ENCODE measurements at regions not wholly inside any gene's neighbourhood (a gene's known extent, or its start where the extent isn't known, plus 50 kb on each side); places are given as distances from the start of the nearest gene placed in this dataset.

- H3K9me3 ChIP-seq (ENCODE audit: low read length) = no peaks in the 10 kb centered on the region
- H3F3A ChIP-seq (ENCODE audit: insufficient read depth, low read length, poor library complexity, severe bottlenecking) = no peaks in the 10 kb centered on the region
- no peaks in the 10 kb centered on the region for H3K9me2 ChIP-seq (ENCODE audit: insufficient read depth, low read length)
- no peak overlapping the region for H3K9ac ChIP-seq (ENCODE audit: low read length)
- H3K79me2 ChIP-seq (replicated peaks; ENCODE audit: insufficient read depth, low read length) = no peaks in the 10 kb centered on the region
- no peaks in the 10 kb centered on the region for H3K36me3 ChIP-seq (ENCODE audit: insufficient read depth, low read length)
- TF ChIP-seq SMC3 (conservative IDR thresholded peaks at IDR 0.05; ENCODE audit: poor library complexity) (no peak), CTCF (IDR thresholded peaks at IDR 0.05; ENCODE audit: poor library complexity, severe bottlenecking) (no peak), POLR2AphosphoS5 (IDR thresholded peaks at IDR 0.05) (no peak), EZH2 (IDR thresholded peaks at IDR 0.05; ENCODE audit: borderline replicate concordance, insufficient read depth, low read length, poor library complexity, severe bottlenecking) (no peak), EP300 (conservative IDR thresholded peaks at IDR 0.05; ENCODE audit: poor library complexity, severe bottlenecking) (no peak), MXI1 (conservative IDR thresholded peaks at IDR 0.05; ENCODE audit: poor library complexity, severe bottlenecking) (no peak), REST (IDR thresholded peaks at IDR 0.05; ENCODE audit: borderline replicate concordance) (no peak), TAF1 (IDR thresholded peaks at IDR 0.05; ENCODE audit: low read depth) (no peak), RAD21 (conservative IDR thresholded peaks at IDR 0.05) (no peak)
- H4K20me1 ChIP-seq (ENCODE audit: insufficient read depth) = no peaks in the 10 kb centered on the region
- H3K27ac ChIP-seq (ENCODE audit: low read length) = no peak overlapping the region
- H2AFZ ChIP-seq (ENCODE audit: low read depth, low read length) = no peak overlapping the region
- no peak overlapping the region for H3K4me3 ChIP-seq (ENCODE audit: low read length)
- H3K27me3 ChIP-seq (ENCODE audit: insufficient read depth, low read depth, low read length) = no peaks in the 10 kb centered on the region
- H3K4me2 ChIP-seq (ENCODE audit: low read length) = no peak overlapping the region
Observed at GRCh38 chr2:8219096-8219495, 462.8 kb upstream of the ID2 start.

GRCh38 chr2:8219631-8220355 lies 462.1 kb upstream of the ID2 start:
- Histone ChIP-seq H3K27me3 (ENCODE audit: insufficient read depth, low read depth, low read length) (no peaks in the 10 kb centered on the region), H3K4me3 (ENCODE audit: low read length) (no peak overlapping the region), H4K20me1 (ENCODE audit: insufficient read depth) (no peaks in the 10 kb centered on the region), H2AFZ (ENCODE audit: low read depth, low read length) (no peak overlapping the region), H3K79me2 (replicated peaks; ENCODE audit: insufficient read depth, low read length) (no peaks in the 10 kb centered on the region), H3K27ac (ENCODE audit: low read length) (no peak overlapping the region), H3F3A (ENCODE audit: insufficient read depth, low read length, poor library complexity, severe bottlenecking) (no peaks in the 10 kb centered on the region), H3K4me2 (ENCODE audit: low read length) (no peak overlapping the region), H3K9me3 (ENCODE audit: low read length) (no peaks in the 10 kb centered on the region), H3K9ac (ENCODE audit: low read length) (no peak overlapping the region), H3K36me3 (ENCODE audit: insufficient read depth, low read length) (no peaks in the 10 kb centered on the region), H3K9me2 (ENCODE audit: insufficient read depth, low read length) (no peaks in the 10 kb centered on the region)
- no peak for TF ChIP-seq POLR2AphosphoS5 (IDR thresholded peaks at IDR 0.05)
- no peak for TF ChIP-seq TAF1 (IDR thresholded peaks at IDR 0.05; ENCODE audit: low read depth)
- no peak for TF ChIP-seq RAD21 (conservative IDR thresholded peaks at IDR 0.05)
- no peak for TF ChIP-seq CTCF (IDR thresholded peaks at IDR 0.05; ENCODE audit: poor library complexity, severe bottlenecking)
- no peak for TF ChIP-seq EZH2 (IDR thresholded peaks at IDR 0.05; ENCODE audit: borderline replicate concordance, insufficient read depth, low read length, poor library complexity, severe bottlenecking)
- TF ChIP-seq EP300 (conservative IDR thresholded peaks at IDR 0.05; ENCODE audit: poor library complexity, severe bottlenecking) = no peak
- TF ChIP-seq SMC3 (conservative IDR thresholded peaks at IDR 0.05; ENCODE audit: poor library complexity) = no peak
- TF ChIP-seq REST (IDR thresholded peaks at IDR 0.05; ENCODE audit: borderline replicate concordance) = no peak
- TF ChIP-seq MXI1 (conservative IDR thresholded peaks at IDR 0.05; ENCODE audit: poor library complexity, severe bottlenecking) = no peak

Measured in neural cell (in vitro differentiated cells).